A673 (cell line): ENCODE measurements at regions not wholly inside any gene's neighbourhood (a gene's known extent, or its start where the extent isn't known, plus 50 kb on each side); places are given as distances from the start of the nearest gene placed in this dataset.

Experiments
- EZH2 ChIP-seq: fragments of 200-600 bp; sonication (generic); IDR thresholded peaks from 2 replicates; pipeline ENCODE4 v1.6.1; 2017; ENCODE audit warnings: borderline replicate concordance, low read depth, mild to moderate bottlenecking, mixed read lengths, antibody characterized with exemption, low read length; ENCODE audit not compliant: poor library complexity, severe bottlenecking
- TF ChIP-seq, protein P1 (sequence below): fragments of 300-800, 200-600 bp; sonication (generic); conservative IDR thresholded peaks from 2 replicates; pipeline ENCODE4 v1.5.1; 2017; ENCODE audit warnings: low read depth, mild to moderate bottlenecking, antibody characterized with exemption, low read length, moderate library complexity, mixed read lengths

DNA sequence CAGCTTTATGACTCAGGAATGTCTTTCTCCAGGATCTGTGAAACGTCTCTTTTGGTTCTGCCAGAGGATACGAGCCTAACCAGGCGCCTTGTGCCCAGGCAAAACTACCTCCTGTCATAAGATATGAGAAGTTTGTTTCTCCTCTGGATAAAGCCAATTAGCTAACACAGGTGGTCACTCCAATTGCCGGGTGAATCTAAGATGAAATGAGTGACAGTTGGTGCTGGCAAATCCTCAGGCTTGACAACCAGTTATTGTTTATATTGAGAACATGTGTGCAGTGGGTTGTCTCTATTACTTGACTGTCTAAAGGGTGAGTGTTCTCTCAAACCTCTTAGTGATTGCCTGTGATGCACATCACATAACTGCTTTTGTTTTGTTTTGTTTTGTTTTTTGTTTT lies 449.1 kb downstream of the XPNPEP1 start:
- TF ChIP-seq EZH2, result no peak
- TF ChIP-seq, protein P1, sequence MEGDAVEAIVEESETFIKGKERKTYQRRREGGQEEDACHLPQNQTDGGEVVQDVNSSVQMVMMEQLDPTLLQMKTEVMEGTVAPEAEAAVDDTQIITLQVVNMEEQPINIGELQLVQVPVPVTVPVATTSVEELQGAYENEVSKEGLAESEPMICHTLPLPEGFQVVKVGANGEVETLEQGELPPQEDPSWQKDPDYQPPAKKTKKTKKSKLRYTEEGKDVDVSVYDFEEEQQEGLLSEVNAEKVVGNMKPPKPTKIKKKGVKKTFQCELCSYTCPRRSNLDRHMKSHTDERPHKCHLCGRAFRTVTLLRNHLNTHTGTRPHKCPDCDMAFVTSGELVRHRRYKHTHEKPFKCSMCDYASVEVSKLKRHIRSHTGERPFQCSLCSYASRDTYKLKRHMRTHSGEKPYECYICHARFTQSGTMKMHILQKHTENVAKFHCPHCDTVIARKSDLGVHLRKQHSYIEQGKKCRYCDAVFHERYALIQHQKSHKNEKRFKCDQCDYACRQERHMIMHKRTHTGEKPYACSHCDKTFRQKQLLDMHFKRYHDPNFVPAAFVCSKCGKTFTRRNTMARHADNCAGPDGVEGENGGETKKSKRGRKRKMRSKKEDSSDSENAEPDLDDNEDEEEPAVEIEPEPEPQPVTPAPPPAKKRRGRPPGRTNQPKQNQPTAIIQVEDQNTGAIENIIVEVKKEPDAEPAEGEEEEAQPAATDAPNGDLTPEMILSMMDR, result no peak
